MM.1S (cell line): ENCODE measurements at regions not wholly inside any gene's neighbourhood (a gene's known extent, or its start where the extent isn't known, plus 50 kb on each side); places are given as distances from the start of the nearest gene placed in this dataset.

ENCODE experiments used
- DNase-seq: peaks from one replicate; pipeline ENCODE4 v3.0.0-alpha.2; 2015
- H2AFZ ChIP-seq: fragments of 300-600 bp; sonication (generic); 2 replicates; pipeline ENCODE4 v1.6.0; 2016; ENCODE audit warnings: antibody characterized with exemption, low read length
- H3F3A ChIP-seq: fragments of 300-600 bp; sonication (generic); 2 replicates; pipeline ENCODE4 v1.6.1; 2016; ENCODE audit warnings: mild to moderate bottlenecking, antibody characterized with exemption, low read length, moderate library complexity, mixed read lengths; ENCODE audit not compliant: insufficient read depth
- H3K27ac ChIP-seq: fragments of 300-600 bp; sonication (generic); 2 replicates; pipeline ENCODE4 v1.5.1; 2016; ENCODE audit warnings: mild to moderate bottlenecking, low read length
- H3K27me3 ChIP-seq: fragments of 300-600 bp; sonication (generic); replicated peaks from 2 replicates; pipeline ENCODE4 v1.6.0; 2016; ENCODE audit warnings: low read length; ENCODE audit not compliant: insufficient read depth
- H3K36me3 ChIP-seq: fragments of 300-600 bp; sonication (generic); replicated peaks from 2 replicates; pipeline ENCODE4 v1.6.1; 2016; ENCODE audit warnings: mild to moderate bottlenecking, low read length, mixed read lengths; ENCODE audit not compliant: insufficient read depth
- H3K4me1 ChIP-seq: fragments of 300-600 bp; sonication (generic); 2 replicates; pipeline ENCODE4 v1.6.1; 2016; ENCODE audit warnings: low read length, mixed read lengths
- H3K4me2 ChIP-seq: fragments of 300-600 bp; sonication (generic); 2 replicates; pipeline ENCODE4 v1.6.0; 2016; ENCODE audit warnings: low read depth, low read length
- H3K4me3 ChIP-seq: fragments of 300-600 bp; sonication (generic); 2 replicates; pipeline ENCODE4 v1.5.1; 2016; ENCODE audit warnings: low read length, mixed read lengths
- H3K79me2 ChIP-seq: fragments of 300-600 bp; sonication (generic); 2 replicates; pipeline ENCODE4 v1.6.1; 2016; ENCODE audit warnings: mixed run types, low read length, mixed read lengths
- H3K9ac ChIP-seq: fragments of 300-600 bp; sonication (generic); 2 replicates; pipeline ENCODE4 v1.6.1; 2016; ENCODE audit warnings: low read length, mixed read lengths
- H3K9me2 ChIP-seq: fragments of 300-600 bp; sonication (generic); replicated peaks from 2 replicates; pipeline ENCODE4 v1.6.1; 2016; ENCODE audit warnings: mild to moderate bottlenecking, low read length, mixed read lengths; ENCODE audit not compliant: insufficient read depth
- H3K9me3 ChIP-seq: fragments of 300-600 bp; sonication (generic); replicated peaks from 2 replicates; pipeline ENCODE4 v1.6.1; 2016; ENCODE audit warnings: mild to moderate bottlenecking, low read length, mixed read lengths; ENCODE audit not compliant: insufficient read depth
- H4K20me1 ChIP-seq: fragments of 300-600 bp; sonication (generic); 2 replicates; pipeline ENCODE4 v1.6.1; 2016; ENCODE audit warnings: mild to moderate bottlenecking, low read length, moderate library complexity, mixed read lengths; ENCODE audit not compliant: insufficient read depth
- CTCF ChIP-seq: fragments of 300-600 bp; sonication (generic); IDR thresholded peaks from 2 replicates; pipeline ENCODE4 v1.5.1; 2016; ENCODE audit warnings: antibody characterized with exemption, low read length, mixed read lengths
- EZH2 ChIP-seq: fragments of 300-600 bp; sonication (generic); optimal IDR thresholded peaks from 2 replicates; pipeline ENCODE3; 2017; ENCODE audit warnings: low read depth, mild to moderate bottlenecking, antibody characterized with exemption, low read length, mixed read lengths
- EZH2phosphoT487 ChIP-seq: fragments of 300-600 bp; sonication (generic); IDR thresholded peaks from 2 replicates; pipeline ENCODE4 v1.6.1; 2018; ENCODE audit warnings: antibody characterized with exemption, low read length

GRCh38 chr3:18122264-18122663 lies 302.9 kb downstream of the SATB1 start:
- H3K4me2 ChIP-seq = no peak overlapping the region
- no peaks in the 10 kb centered on the region for H4K20me1 ChIP-seq
- H3K4me3 ChIP-seq = no peak overlapping the region
- no peaks in the 10 kb centered on the region for H3K27me3 ChIP-seq
- H3K9me2 ChIP-seq = no peaks in the 10 kb centered on the region; the same call in 1 of the 2 replicates
- no peak overlapping the region for H2AFZ ChIP-seq
- H3K36me3 ChIP-seq = no peaks in the 10 kb centered on the region
- no peak for TF ChIP-seq EZH2phosphoT487
- no peak for TF ChIP-seq EZH2
- TF ChIP-seq CTCF = no peak
- H3K4me1 ChIP-seq = no peaks in the 10 kb centered on the region
- DNase-seq = no peak
- no peak overlapping the region for H3K27ac ChIP-seq
- H3F3A ChIP-seq = no peaks in the 10 kb centered on the region
- H3K9ac ChIP-seq = no peak overlapping the region
- no peaks in the 10 kb centered on the region for H3K9me3 ChIP-seq
- no peaks in the 10 kb centered on the region for H3K79me2 ChIP-seq

GRCh38 chr3:18121020-18121419 lies 304.1 kb downstream of the SATB1 start:
- H3K36me3 ChIP-seq = no peaks in the 10 kb centered on the region
- no peaks in the 10 kb centered on the region for H3K79me2 ChIP-seq
- H3K4me1 ChIP-seq = no peaks in the 10 kb centered on the region
- TF ChIP-seq EZH2 (no peak), EZH2phosphoT487 (no peak), CTCF (no peak)
- no peaks in the 10 kb centered on the region for H3K9me3 ChIP-seq
- no peak for DNase-seq
- H3K4me3 ChIP-seq = no peak overlapping the region
- H2AFZ ChIP-seq = no peak overlapping the region
- no peaks in the 10 kb centered on the region for H3K27me3 ChIP-seq
- no peak overlapping the region for H3K27ac ChIP-seq
- H3K9me2 ChIP-seq = no peaks in the 10 kb centered on the region; the same call in 1 of the 2 replicates
- H3F3A ChIP-seq = no peaks in the 10 kb centered on the region
- no peak overlapping the region for H3K4me2 ChIP-seq
- no peak overlapping the region for H3K9ac ChIP-seq
- no peaks in the 10 kb centered on the region for H4K20me1 ChIP-seq

DNA sequence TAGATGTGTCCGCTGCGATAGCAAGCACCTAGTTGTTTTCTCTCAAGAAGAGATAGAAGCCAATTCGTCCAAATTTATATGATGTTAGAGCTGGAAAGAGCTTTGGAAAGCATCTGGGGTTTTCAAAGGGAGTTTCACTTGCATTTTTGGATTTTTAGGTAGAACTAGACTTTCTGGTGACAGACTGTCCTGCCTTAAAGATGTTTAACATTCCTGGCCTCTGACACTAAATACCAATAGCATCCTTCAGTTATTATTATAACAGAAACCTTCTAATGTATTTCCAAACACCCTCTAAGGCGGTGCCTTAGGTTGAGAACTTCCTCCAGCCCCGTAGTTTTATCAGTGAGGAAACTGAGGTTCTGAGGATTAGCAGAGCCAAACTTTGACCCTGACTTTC lies 305.3 kb downstream of the SATB1 start:
- H3K9me2 ChIP-seq = no peaks in the 10 kb centered on the region
- no peak for DNase-seq
- no peaks in the 10 kb centered on the region for H3K9me3 ChIP-seq
- H3K36me3 ChIP-seq = no peaks in the 10 kb centered on the region
- no peak overlapping the region for H3K9ac ChIP-seq
- H3K79me2 ChIP-seq = no peaks in the 10 kb centered on the region
- H3F3A ChIP-seq = no peaks in the 10 kb centered on the region
- H2AFZ ChIP-seq = no peak overlapping the region
- no peak overlapping the region for H3K27ac ChIP-seq
- H3K4me2 ChIP-seq = no peak overlapping the region
- no peak for TF ChIP-seq CTCF
- no peak for TF ChIP-seq EZH2phosphoT487
- no peak for TF ChIP-seq EZH2
- H3K27me3 ChIP-seq = no peaks in the 10 kb centered on the region
- H3K4me1 ChIP-seq = no peaks in the 10 kb centered on the region
- H3K4me3 ChIP-seq = no peak overlapping the region
- H4K20me1 ChIP-seq = no peaks in the 10 kb centered on the region
